LNCAP (cell line): ENCODE measurements at regions not wholly inside any gene's neighbourhood (a gene's known extent, or its start where the extent isn't known, plus 50 kb on each side); places are given as distances from the start of the nearest gene placed in this dataset.

Experiments used
- TF ChIP-seq, protein P1 (sequence below): fragments of 450-650 bp; IDR thresholded peaks from 2 replicates; pipeline ENCODE4 v1.5.1; 2017; ENCODE audit warnings: mild to moderate bottlenecking

DNA sequence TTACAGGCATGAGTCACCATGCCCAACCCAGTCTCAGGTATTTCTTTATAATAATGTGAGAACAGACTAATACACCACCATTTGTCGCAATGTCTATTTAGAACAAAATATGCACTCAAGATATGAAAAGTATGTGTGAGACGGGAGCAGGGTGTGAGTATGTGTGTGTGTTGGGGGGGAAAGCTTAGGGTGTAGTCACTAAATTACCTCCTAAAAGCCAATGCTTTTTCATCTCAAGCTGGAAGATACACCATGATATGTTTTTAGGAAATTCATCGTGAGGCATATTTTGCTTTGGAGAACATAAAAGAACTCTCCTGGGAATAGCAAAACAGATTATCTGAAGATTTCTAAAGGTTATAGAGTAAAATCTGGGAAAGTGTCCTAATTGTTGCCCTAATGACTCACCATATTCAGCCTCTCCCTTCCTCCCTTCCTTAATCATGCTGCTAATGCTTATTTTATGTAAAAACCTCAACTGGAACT is 262.7 kb downstream of the PDHA2 start:
- TF ChIP-seq, protein P1, sequence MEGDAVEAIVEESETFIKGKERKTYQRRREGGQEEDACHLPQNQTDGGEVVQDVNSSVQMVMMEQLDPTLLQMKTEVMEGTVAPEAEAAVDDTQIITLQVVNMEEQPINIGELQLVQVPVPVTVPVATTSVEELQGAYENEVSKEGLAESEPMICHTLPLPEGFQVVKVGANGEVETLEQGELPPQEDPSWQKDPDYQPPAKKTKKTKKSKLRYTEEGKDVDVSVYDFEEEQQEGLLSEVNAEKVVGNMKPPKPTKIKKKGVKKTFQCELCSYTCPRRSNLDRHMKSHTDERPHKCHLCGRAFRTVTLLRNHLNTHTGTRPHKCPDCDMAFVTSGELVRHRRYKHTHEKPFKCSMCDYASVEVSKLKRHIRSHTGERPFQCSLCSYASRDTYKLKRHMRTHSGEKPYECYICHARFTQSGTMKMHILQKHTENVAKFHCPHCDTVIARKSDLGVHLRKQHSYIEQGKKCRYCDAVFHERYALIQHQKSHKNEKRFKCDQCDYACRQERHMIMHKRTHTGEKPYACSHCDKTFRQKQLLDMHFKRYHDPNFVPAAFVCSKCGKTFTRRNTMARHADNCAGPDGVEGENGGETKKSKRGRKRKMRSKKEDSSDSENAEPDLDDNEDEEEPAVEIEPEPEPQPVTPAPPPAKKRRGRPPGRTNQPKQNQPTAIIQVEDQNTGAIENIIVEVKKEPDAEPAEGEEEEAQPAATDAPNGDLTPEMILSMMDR: no peak

DNA sequence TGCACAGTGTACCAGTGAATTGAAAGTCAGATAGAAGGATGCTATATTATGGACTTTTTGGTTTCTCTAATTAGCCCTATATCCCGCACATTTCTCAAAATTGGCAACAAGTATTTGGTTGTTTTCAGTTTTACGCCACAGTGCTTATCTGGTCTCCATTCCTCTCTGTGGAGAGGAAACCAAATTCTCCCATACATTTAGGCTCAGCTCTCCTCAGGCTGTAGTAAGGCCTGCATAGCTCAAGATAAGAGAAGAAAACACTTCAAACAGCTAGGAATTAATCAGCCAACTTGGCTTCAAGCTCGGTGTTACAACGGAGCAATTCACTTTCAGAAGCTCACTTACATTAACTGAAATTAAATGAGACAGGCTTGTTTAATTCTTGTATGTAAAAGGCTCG is 263.2 kb downstream of the PDHA2 start:
- TF ChIP-seq, protein P1: no peak

DNA sequence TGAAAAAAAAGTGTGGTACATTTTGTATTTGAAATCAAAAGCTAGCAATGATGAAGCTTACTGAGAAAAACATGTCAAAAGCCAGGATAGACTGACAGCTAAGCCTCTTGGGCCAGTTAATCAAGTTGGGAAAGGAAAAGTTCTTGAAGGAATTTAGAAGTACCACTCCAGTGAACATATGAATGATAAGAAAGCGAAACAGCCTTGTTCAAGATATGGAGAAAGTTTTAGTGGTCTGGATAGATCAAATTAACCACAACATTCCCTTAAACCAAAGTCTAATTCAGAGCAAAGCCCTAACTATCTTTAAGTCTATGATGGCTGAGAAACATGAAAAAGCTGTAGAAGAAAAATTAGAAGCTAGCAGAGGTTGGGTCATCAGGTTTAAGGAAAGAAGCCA is 268.3 kb downstream of the PDHA2 start:
- TF ChIP-seq, protein P1: no peak

DNA sequence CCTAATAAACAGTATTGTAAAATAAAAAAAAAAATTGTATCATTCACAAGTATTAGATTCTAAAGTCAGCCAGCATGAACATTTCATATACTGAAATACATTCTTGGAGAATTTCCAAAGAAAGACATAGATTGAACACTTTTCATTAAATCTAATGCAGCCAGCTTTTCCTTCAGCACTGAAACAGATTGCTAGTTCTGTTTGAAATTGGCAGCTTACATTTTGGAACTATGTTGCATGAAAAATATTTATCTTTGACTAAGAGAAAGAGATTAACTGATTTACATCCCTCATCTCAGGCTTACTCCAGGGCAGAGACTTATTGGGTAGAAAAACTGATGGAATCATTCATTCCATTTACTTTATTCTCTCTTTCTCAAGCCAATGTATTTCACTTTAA is 272.7 kb downstream of the PDHA2 start:
- TF ChIP-seq, protein P1: no peak

DNA sequence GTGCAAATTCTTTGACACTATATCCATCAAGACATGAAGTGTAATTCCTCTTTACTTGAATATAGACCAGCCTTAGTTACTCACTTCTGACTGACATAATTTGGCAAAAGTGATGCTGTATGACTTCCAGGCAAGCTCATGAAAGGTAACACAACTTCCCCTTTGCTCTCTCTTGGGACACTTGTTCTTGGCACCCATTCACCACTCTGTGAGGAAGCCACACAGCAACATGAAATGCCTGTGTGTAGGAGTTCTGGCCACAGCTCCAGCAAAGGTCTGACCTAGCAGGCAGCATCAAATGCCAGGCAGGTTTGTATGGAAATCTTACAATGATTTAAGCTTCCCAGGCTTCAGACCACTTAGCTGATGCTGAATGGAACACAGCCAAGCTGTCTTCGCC is 280.3 kb downstream of the PDHA2 start:
- TF ChIP-seq, protein P1: no peak

DNA sequence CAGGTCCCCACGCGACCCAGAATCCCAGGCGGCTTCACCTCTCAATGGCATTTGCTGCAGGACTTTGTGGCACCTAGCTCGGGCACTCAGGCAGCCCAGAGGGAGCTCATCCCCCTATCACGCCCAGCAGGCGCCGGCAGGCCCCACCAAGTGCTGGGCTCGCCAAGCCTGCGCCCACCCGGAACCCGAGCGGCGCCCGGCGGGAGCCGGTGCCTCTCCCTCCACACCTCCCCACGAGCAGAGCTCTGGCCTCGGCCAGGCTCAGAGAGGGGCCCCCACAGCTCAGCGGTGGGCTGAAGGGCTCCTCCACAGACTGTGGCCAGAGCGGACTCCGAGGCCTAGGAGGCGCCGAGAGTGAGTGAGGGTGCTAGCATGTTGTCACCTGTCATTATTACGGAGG is 286.3 kb downstream of the PDHA2 start:
- TF ChIP-seq, protein P1: no peak

DNA sequence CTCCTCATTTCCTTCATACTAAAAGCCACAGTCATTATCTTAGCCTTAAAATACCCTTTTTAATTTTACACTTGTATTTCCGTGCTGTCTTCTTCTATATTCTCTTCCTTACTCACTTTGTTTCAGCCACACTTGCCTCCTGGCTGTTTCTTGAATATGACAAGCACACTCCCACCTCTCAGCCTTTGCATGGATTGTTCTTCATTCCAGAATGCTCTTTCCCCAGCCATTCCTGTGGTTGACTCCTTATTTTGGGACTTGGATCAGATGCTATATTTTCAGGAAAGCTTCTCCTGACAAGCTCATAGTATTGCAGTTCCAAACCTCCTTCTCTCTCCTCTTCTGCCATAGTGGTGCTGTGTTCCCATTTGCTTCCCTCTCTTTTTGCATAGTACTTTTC is 291.3 kb downstream of the PDHA2 start:
- TF ChIP-seq, protein P1: no peak

DNA sequence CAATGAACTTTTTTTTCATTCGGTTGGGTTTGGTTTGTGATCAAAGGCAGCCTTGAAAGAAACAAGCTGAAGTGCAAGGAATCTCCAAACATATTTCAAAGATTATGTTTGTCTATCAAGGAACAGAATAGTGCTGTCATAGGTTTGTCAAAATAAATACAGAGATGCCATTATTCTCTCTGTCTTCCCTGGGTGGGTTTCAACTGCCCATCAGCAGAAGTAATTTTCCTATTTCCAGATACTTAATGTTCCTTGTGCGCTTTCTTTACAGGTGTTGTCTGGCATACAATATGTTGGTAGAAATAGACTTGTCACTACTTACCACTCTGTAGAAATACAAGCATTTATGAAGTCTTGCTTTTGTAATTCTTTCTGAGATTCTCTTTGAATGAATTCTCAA is 294.9 kb downstream of the PDHA2 start:
- TF ChIP-seq, protein P1: no peak
